PC-9 (cell line): ENCODE measurements at regions not wholly inside any gene's neighbourhood (a gene's known extent, or its start where the extent isn't known, plus 50 kb on each side); places are given as distances from the start of the nearest gene placed in this dataset.

Experiments used
- EZH2 ChIP-seq: fragments of 200-600 bp; sonication (generic); IDR thresholded peaks from 2 replicates; pipeline ENCODE4 v1.8.0; 2017; ENCODE audit warnings: antibody characterized with exemption, low read depth
- TF ChIP-seq, protein P1 (sequence below): fragments of 200-600 bp; sonication (generic); conservative IDR thresholded peaks from 2 replicates; pipeline ENCODE4 v1.6.1; 2017; ENCODE audit warnings: mixed run types, antibody characterized with exemption, mild to moderate bottlenecking, moderate library complexity

DNA sequence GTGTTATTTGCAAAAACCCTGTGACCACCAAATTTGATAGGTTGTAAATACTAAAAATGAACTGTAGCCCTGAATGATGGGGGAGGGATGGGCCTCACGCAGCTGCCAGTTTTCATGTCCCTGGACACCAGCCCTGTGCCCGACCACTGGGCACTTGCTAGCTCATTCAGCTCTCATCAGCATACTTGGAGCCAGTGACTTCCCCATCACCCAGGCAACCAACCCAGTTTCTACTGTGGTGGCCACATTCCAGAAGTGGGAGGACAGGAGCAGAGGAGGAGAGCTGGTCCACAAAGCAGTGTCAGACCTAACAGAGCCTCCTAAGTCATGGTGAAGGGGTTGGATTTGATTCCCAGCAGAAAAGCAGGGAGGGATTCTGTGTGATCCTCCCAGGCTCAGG is 128.2 kb downstream of the CPEB2 start:
- TF ChIP-seq, protein P1, sequence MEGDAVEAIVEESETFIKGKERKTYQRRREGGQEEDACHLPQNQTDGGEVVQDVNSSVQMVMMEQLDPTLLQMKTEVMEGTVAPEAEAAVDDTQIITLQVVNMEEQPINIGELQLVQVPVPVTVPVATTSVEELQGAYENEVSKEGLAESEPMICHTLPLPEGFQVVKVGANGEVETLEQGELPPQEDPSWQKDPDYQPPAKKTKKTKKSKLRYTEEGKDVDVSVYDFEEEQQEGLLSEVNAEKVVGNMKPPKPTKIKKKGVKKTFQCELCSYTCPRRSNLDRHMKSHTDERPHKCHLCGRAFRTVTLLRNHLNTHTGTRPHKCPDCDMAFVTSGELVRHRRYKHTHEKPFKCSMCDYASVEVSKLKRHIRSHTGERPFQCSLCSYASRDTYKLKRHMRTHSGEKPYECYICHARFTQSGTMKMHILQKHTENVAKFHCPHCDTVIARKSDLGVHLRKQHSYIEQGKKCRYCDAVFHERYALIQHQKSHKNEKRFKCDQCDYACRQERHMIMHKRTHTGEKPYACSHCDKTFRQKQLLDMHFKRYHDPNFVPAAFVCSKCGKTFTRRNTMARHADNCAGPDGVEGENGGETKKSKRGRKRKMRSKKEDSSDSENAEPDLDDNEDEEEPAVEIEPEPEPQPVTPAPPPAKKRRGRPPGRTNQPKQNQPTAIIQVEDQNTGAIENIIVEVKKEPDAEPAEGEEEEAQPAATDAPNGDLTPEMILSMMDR: no peak
- no peak for TF ChIP-seq EZH2
